ENCODE measurements at regions not wholly inside any gene's neighbourhood (a gene's known extent, or its start where the extent isn't known, plus 50 kb on each side); places are given as distances from the start of the nearest gene placed in this dataset.

DNA sequence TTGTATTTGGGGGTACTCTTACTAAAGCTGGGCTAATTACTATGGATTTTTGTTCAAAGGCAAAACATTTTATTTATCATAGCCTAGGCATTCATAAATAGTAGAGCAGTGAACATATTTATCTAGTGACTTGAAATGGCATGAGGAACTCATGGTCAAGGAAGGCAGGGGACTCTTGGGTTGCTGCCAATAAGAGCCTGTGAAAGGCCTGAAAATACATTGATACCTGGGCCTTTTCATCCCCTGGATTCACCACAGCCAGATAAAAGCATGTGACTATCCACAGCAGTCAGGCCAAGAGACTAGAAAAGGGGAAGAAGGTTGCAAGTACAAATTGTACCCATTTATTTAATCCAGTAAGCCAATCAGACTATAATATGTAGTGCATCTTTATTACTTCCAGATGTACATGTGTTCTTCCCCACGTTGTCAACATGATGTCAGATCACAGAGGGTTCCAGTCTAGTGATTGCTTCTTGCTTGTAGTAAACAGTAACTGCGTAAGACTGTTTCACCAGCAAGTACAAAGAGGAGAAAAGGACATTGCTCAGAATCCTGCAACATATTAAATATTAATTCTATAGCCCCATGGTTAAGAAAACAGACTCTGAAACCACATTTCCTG is 409.7 kb downstream of the NOVA1 start:
- TF ChIP-seq YY1 (IDR thresholded peaks at IDR 0.05; ENCODE audit: insufficient read depth, insufficient read length): no peak
- TF ChIP-seq ZNF274 (IDR thresholded peaks at IDR 0.05; ENCODE audit: low read depth, low read length): no peak
